ENCODE measurements at regions not wholly inside any gene's neighbourhood (a gene's known extent, or its start where the extent isn't known, plus 50 kb on each side); places are given as distances from the start of the nearest gene placed in this dataset.

GRCh38 chr2:16059393-16060016, 119.2 kb downstream of the MYCN start:
- TF ChIP-seq REST (tag by site-specific recombination; IDR thresholded peaks at IDR 0.05): no peak
- no peak for TF ChIP-seq ZNF362 (tag by site-specific recombination; IDR thresholded peaks at IDR 0.05)
- no peak for TF ChIP-seq CTCF (tag by site-specific recombination; IDR thresholded peaks at IDR 0.05)
- TF ChIP-seq PRDM4 (tag by site-specific recombination; IDR thresholded peaks at IDR 0.05): no peak
- TF ChIP-seq ZNF416 (tag by site-specific recombination; IDR thresholded peaks at IDR 0.05): no peak
- no peak for TF ChIP-seq ZNF426 (tag by site-specific recombination; IDR thresholded peaks at IDR 0.05)
- TF ChIP-seq ZNF555 (tag by site-specific recombination; conservative IDR thresholded peaks at IDR 0.05): no peak
- no peak for TF ChIP-seq PBX3 (CRISPR knock-in tag; IDR thresholded peaks at IDR 0.05)
- no peak for TF ChIP-seq REPIN1 (tag by site-specific recombination; IDR thresholded peaks at IDR 0.05; ENCODE audit: low read depth)
- no peak for TF ChIP-seq ZNF175 (tag by site-specific recombination; IDR thresholded peaks at IDR 0.05)
- no peak for TF ChIP-seq ZNF423 (tag by site-specific recombination; IDR thresholded peaks at IDR 0.05)
- TF ChIP-seq ZNF138 (tag by site-specific recombination; IDR thresholded peaks at IDR 0.05; ENCODE audit: borderline replicate concordance): no peak
- no peak for TF ChIP-seq ZSCAN16 (tag by site-specific recombination; IDR thresholded peaks at IDR 0.05)
- no peak for TF ChIP-seq YY1 (tag by site-specific recombination; IDR thresholded peaks at IDR 0.05)
